AG04450 (cell line): ENCODE measurements at regions not wholly inside any gene's neighbourhood (a gene's known extent, or its start where the extent isn't known, plus 50 kb on each side); places are given as distances from the start of the nearest gene placed in this dataset.

Experiments
- CTCF ChIA-PET: fragments of 300-600, 350-600 bp; formaldehyde crosslinking; extraction: SDS; loops from one replicate; lab custom pipeline; 2022; ENCODE audit warnings: antibody characterized with exemption, inconsistent platforms; lab: Charles Lee
- POLR2A ChIA-PET: fragments of 350-600 bp; formaldehyde crosslinking; extraction: SDS; loops from one replicate; lab custom pipeline; 2021; ENCODE audit warnings: antibody characterized with exemption, inconsistent platforms; lab: Yijun Ruan, JAX
- DNase-seq: peaks from one replicate; pipeline ENCODE4 v3.0.0-alpha.2; 2011; ENCODE audit warnings: low read depth, low spot score
- H3K27ac ChIP-seq: one replicate; pipeline ENCODE4 v1.5.1; 2012; ENCODE audit warnings: low read depth, low read length, control low read depth
- H3K27me3 ChIP-seq: one replicate; pipeline ENCODE4 v1.6.0; 2012; ENCODE audit warnings: low read length; ENCODE audit not compliant: control insufficient read depth, insufficient read depth
- H3K4me3 ChIP-seq: 2 replicates; pipeline ENCODE4 v1.5.1; 2011; ENCODE audit warnings: mild to moderate bottlenecking, low read depth, low read length, control low read depth
- H3K9me3 ChIP-seq: 2 replicates; pipeline ENCODE4 v1.5.1; 2012; ENCODE audit warnings: low read length; ENCODE audit not compliant: control insufficient read depth, insufficient read depth
- CTCF ChIP-seq: IDR thresholded peaks from 2 replicates; pipeline ENCODE4 v1.5.1; 2011; ENCODE audit warnings: low read depth, low read length, control low read depth, inconsistent platforms

- CTCF ChIA-PET: interaction anchor here (1.9 kb wide), 1 partner anchor 9 kb away, joined by 7 read pairs; no protein-coding TSS in a partner anchor
- Histone ChIP-seq H3K4me3 (no peak overlapping the region), H3K27me3 (no peaks in the 10 kb centered on the region), H3K27ac (no peak overlapping the region), H3K9me3 (peaks cover 7% of the 10 kb centered on the region; the same call in 1 of the 2 replicates)
- no peak for DNase-seq
- POLR2A ChIA-PET: no interaction called here
- no peak for TF ChIP-seq CTCF
Observed at GRCh38 chr20:23227274-23227673, 123.3 kb upstream of the NXT1 start.

DNA sequence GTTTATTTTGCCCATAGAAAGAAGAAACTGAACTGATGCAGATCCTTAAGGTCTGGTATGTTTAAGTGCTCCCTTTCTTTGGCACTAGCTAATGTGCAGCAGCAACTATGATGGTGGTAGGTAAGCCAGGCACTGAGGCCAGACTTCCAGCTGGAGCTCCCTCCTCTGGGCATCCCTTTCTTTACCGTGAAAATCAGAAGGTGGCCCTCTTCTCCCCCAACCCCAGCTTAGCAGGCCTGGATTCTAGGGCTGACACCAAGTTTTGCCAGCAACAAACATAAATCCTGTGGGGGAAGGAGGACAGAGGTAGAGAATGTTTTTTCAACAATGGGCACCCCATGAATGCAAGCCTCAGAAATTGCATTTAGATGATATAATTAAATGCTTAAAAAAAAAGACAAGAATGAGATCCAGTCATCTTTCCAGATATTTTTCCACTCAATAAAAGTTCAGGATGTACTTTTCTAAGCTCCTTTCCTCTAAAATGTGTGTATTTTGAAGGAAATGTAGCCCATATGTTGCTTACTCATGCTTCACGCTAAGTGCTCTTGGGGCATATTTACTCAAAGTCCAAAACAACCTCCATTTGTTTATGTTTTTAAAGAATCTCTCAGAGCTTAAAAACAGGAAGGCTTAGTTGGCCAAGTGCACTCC, 123.9 kb upstream of the NXT1 start:
- DNase-seq: no peak
- Histone ChIP-seq H3K9me3 (peaks cover 3% of the 10 kb centered on the region; the same call in 1 of the 2 replicates), H3K27ac (peak overlapping the region; percentile 1), H3K4me3 (no peak overlapping the region), H3K27me3 (no peaks in the 10 kb centered on the region)
- ChIA-PET POLR2A (interaction anchor here (0.9 kb wide), 1 partner anchor 32 kb away, joined by 4 read pairs; no protein-coding TSS in a partner anchor), CTCF (interaction anchor here (1.9 kb wide), 1 partner anchor 10 kb away, joined by 7 read pairs; no protein-coding TSS in a partner anchor)
- no peak for TF ChIP-seq CTCF

- peak; percentile 53 for DNase-seq
- no peak overlapping the region for H3K27ac ChIP-seq
- H3K4me3 ChIP-seq: no peak overlapping the region
- POLR2A ChIA-PET: no interaction called here
- TF ChIP-seq CTCF: no peak
- 0 out of 2 replicates have a peak, but pooled peaks cover 3% of the 10 kb centered on the region for H3K9me3 ChIP-seq
- CTCF ChIA-PET: interaction anchor here (1.0 to 1.9 kb wide), 2 partner anchors 11 to 534 kb away, joined by 3 to 7 read pairs; no protein-coding TSS in a partner anchor
- H3K27me3 ChIP-seq: peaks cover 3% of the 10 kb centered on the region
Observed at GRCh38 chr20:23225407-23226060, 125.1 kb upstream of the NXT1 start.

GRCh38 chr20:23224806-23225205, 125.8 kb upstream of the NXT1 start:
- H3K27ac ChIP-seq: no peak overlapping the region
- no peak overlapping the region for H3K4me3 ChIP-seq
- ChIA-PET POLR2A (no interaction called here), CTCF (no interaction called here)
- 0 out of 2 replicates have a peak, but pooled peaks cover 3% of the 10 kb centered on the region for H3K9me3 ChIP-seq
- TF ChIP-seq CTCF: no peak
- no peak for DNase-seq
- peaks cover 3% of the 10 kb centered on the region for H3K27me3 ChIP-seq
